HG02852 (cell line): ENCODE measurements at regions not wholly inside any gene's neighbourhood (a gene's known extent, or its start where the extent isn't known, plus 50 kb on each side); places are given as distances from the start of the nearest gene placed in this dataset.
A peak's percentile ranks its signal among the peaks of the same experiment; 100 is the strongest.

Experiments used
- ATAC-seq: cut with Tn5 transposase; IDR thresholded peaks from one replicate; pipeline ENCODE4 v1.9.1; 2021; ENCODE audit warnings: mild to moderate bottlenecking, moderate library complexity; ENCODE audit not compliant: unreplicated experiment

DNA sequence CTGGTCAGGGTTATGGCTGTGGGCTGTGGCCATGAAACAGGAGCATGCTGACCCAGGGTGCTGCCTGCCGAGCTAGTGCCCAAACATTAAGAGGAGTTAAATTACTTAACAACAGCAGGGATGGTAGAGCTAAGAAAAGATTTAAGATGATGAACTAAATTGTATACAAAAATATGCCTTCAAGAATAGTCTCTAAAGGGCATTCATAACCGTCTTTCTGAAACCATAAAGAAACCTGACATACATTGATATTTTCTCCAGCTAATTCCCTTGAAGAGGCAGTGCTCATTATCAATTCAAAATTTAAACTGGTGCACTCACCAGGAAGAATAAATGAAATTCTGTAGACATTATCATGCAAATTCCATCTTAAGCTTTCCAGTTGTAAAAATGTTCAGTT is 265.8 kb upstream of the TAC1 start:
- no peak for ATAC-seq

DNA sequence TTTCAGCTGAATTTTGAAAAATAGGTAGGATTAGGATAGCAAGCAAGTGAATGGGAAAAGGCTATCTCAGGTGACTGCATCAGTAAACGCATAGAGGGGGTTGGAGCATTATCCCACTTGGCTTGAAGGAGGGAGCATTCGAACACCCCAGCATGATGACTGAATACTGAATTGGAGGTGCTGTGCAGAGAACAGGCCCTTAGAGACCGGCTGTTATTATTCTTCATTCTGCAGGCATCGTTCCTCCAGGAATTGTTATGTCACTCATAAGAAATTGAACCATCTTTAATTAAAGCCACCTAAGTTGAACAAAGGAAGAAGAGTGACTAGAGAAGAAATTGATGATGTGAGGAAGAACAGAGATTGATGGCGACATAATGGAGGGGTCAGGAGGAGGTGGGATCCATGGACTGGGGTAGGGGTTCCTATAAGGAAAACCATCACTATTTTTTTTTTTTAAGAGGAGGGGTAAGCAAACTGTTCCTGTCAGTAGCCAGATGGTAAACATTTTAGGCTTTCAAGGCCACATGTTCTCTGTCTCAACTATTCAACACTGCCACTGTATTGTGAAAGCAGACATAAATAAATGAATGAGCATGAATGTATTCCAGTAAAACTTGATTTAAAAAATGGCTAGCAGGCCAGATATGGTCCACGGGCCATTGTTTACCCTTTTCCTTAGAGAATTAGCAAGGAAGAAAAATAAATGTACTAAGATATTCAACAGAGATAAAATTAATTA is 264.7 kb upstream of the TAC1 start:
- ATAC-seq: no peak

DNA sequence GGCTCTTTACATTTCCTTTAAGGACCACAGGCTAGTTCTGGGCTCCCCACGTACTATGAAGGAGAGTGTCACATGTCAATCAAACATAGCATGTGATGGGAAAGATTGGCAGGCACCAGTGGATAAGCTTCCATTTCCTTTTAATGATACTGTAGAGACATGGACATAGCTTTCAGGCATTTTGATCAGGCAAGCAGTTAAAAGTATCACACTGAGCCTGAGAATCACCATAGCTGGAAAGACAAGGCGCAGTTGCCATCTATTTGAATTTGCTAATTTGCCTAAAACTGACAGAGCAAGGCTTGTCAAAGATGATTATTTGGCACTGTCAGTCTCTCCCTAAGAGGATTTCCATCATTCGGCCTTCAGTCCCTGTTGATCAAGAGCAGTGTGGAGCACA is 263.4 kb upstream of the TAC1 start:
- ATAC-seq: no peak

DNA sequence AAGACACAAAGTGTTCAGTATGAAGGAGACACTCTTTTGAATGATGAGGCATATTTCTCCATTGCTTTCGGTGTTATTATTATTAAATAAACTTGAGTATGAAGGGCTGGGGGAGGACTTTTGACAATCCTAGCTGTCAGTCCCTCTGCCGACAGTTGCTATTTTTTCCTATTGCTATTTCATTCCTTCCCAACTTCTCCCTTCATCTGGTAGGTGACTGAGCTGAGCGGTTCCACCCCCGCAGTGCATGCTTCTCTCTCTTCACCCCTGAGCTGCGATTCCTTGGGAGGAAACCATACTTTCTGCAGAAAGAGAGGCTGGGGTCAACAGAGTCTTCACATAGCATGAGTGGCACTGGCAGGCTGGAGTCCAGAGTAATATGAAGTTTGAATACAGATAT is 261.2 kb upstream of the TAC1 start:
- no peak for ATAC-seq

GRCh38 chr7:97471491-97471890 is 260.4 kb upstream of the TAC1 start:
- no peak for ATAC-seq

- no peak for ATAC-seq
Measured at GRCh38 chr7:97479740-97480290, 252.1 kb upstream of the TAC1 start.

- no peak for ATAC-seq
Measured at GRCh38 chr7:97480772-97481390, 251.0 kb upstream of the TAC1 start.

- ATAC-seq: no peak
Measured at GRCh38 chr7:97495487-97495886, 236.4 kb upstream of the TAC1 start.

DNA sequence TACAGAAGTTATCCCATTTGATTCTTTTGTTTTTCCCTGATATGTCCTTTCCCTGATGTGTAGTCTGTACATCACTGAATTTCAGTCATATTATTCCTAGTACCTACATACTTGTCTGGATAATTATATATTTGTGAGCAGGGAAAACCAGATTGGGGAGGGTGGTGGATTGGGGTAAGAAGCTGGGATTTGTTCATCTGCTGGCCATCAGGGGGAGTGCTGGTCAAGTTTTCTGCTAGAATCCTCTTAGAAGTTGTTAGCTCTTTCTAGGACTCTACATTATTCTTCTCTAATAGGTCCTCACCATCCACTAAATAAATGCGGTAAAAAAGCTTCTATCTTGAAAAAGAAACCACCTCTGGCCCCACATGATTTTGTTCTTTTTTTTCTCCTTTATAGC is 232.7 kb upstream of the TAC1 start:
- peak; percentile 75 for ATAC-seq

DNA sequence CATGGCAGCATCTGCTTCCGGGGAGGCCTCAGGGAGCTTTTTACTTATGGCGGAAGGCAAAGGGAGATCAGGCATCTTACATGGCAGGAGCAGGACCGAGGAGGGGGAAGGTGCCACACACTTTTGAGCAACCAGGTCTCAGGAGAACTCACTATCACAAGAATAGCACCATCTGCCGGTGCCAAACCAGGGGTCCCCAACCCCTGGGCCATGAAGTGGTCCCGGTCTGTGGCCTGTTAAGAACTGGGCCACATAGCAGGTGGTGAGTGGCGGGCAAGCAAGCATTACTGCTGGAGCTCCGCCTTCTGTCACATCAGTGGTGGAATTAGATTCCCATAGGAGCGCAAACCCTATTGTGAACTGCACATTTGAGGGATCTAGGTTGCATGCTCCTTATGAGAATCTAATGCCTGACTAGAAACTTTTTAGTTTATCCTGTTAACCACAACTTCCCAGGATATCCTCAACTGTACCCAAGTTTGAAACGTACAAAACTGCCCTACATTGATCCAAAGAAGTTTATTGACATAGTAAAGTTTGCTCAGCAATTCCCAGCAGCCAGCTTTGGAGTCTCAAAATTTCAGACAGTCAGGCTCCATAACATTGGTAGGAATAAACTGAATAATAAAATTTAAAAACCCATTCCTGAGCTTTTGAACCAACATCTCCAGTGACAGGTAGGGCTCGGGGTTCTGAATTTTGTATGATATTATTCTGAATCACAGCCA is 228.4 kb upstream of the TAC1 start:
- no peak for ATAC-seq

DNA sequence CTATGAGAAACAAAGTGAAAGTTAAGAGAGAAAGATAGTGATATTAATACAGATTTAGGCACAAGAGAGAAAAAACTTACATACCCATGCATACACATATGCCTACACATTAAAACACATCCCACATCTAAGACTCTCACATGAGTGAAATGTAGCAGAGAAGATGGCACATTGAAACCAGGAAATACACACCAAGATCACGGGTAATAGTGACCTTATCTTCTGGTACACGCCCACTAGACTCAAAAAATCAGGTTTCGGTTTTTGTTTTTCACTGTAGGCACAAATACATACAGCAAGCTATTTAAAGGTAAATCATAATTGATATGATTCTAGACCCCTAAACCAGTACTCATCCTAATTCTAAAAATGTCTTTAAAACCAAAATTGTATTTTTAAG is 225.2 kb upstream of the TAC1 start:
- ATAC-seq: peak; percentile 65

GRCh38 chr7:97512441-97513207 is 219.3 kb upstream of the TAC1 start:
- ATAC-seq: peak; percentile 56

DNA sequence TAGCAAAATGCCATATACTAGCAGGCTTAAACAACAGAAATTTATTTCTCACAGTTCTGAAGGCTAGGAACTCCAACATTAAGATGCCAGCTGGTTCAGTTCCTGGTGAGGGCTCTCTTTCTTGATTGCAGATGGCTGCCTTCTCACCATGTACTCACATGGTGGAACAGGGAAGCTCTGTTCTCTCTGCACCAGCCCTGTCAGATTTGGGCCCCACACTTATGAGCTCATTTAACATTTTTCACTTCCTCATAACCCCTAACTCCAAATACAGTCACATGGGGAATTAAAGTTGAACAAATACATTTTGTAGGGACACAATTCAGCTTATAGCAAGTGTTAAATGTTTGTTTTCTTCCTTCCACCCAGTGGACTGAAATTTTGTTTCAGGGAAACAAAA is 218.6 kb upstream of the TAC1 start:
- peak; percentile 81 for ATAC-seq

GRCh38 chr7:97541188-97541587 is 190.7 kb upstream of the TAC1 start:
- ATAC-seq: no peak

DNA sequence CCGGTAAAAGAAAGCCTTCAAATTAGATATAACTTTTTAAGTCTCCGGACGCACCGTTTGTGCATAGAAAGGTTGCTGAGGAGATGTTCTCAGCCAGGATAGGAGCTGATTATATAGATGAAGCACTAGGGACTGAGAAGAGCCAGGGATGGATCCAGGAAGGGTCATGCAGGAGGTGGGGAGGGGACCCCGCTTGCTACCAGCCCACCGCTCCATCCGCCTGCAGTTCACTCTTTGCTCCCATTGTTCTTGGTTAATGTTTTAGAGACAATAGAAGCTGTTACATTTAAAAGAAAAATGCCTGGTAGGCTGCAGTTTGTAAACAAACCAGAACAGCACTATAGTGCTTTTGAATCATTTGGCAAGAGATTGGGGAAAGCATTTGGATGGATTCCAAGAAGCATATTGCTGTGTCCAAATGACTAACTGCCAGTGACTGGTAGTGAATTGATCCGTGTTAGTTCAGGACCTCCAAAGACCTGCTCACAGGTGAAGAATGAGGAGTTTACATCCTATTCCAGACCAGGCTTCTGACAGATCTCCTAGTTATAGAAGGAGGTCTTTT is 175.9 kb upstream of the TAC1 start:
- no peak for ATAC-seq

DNA sequence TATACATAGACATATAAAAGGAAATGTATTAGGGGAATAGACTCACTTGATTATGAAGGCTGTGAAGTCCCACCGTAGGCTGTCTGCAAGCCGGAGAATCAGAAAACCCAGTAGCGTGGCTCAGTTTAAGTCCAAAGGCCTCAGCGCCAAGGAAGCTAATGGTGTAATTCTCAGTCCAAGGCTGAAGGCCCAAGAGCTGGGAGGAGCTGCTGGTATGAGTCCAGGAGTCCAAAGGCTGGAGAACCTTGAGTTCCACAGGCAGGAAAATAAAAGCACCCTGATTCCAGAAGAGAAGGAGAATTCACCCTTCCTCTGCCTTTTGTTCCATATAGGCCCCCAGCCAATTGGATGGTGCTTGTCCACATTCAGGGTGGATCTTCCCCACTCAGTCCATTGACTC is 166.2 kb upstream of the TAC1 start:
- ATAC-seq: no peak

DNA sequence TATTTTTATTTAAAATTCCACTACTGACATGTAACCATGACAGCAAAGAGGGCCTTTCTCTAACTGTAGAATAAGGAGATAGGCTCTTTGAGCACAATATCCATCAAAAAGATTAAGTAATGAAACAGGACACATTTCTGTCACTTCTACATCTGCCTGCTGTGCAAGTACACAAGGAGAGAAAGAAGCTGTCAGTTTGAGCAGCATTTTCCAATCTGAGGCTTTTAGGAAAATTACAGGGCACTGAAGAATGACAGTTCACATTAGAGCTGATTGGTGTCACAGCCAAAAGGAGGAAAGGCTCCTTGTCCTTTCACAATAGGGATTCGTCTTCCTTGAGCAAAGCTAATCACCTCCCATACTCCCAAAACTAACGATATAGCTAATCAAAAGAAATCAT is 158.8 kb upstream of the TAC1 start:
- ATAC-seq: no peak

DNA sequence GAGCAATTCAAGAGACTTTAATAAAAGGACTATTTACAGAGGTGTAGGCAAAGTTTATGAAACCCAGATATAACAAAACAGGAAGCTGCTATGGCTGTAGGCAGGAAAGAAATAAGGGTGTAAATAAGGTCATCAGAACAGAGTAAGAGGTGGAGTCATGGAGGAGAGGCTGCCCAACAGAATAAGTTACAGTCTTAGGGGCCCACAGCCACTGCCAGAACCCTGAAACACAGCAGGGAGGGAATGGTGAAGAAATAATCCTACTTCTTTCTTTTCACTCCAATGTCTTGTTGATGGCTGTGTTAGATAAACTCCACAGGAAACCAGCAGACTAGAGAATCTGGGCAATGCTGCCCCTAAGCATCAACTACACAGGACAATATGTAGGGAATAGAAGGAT is 155.8 kb upstream of the TAC1 start:
- ATAC-seq: no peak

GRCh38 chr7:97578225-97578624 is 153.7 kb upstream of the TAC1 start:
- ATAC-seq: no peak

DNA sequence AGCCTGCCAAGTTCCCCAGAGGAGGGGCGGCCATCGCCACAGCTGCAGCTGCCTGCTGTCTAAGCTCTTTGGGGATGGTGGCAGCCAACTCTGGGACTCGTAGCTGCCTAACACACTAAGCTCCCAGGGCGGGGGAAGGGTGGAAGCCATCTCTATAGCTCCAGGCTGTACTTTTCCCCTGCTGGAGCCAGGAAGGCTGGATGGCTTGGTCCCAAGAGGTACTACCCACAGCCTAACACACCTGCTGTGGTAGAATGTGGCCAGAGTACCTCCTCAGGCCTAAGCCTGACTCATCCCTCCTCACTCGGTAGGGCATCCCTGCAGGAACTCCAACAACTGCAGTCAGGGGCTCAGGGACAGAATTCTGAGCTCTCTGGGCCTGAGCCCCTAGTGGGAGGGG is 151.7 kb upstream of the TAC1 start:
- no peak for ATAC-seq

DNA sequence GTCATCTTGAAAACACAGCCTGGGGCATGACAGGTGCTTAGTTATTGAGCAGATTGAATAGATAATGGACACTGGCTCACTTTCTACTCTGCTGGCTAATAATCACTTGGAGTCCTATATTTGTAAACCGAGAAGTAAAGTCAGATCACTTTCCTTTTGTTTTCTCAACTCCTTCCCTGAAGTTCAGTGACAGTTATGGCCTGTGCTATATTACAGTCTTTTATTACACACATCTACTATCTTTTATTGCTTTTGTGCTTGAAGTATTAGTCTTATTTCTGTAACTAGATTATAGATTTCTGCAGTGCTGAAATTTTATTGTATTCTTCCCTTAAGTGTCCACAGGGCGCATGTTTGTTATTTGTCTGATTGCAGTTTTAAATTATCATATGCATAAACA is 136.4 kb upstream of the TAC1 start:
- ATAC-seq: no peak
